ENCODE measurements at regions not wholly inside any gene's neighbourhood (a gene's known extent, or its start where the extent isn't known, plus 50 kb on each side); places are given as distances from the start of the nearest gene placed in this dataset.

DNA sequence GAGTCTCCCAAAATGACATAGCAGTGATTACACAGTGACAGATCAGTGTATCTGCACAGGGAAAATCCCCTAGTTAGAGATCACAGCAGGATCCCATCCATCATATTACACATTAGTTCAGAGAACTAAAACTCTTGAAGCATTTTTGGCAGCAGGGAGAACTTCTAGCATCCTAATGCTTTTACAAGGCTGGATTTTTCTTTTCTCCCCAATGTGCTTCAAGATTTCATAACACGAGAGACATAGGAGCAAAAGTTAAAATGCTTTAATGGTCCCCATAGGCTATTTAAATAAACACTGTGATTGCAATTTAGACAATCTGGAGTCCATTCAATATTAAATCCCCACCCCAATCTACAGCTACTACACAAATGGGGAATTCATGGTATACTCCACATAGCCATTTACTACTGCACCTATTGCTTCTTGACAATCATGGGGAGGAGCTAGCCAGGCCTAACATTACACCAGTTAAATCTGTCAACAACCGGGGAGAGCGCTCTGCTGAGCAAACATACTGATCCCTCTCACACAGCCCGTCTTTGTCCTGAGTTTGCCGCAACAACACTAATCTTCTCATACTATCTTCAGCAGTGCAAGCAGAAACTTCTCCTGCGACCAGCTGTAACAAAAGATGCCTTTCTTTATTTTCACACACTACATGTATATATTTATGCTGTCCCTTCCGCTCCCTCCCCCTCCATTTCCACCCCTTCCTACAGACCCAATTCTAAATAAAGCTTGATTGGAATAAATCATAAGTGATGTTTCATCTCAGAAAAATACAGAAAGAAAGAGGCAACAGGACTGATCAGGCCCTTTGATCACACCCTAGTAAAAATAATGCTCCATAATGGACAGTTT is 120.3 kb upstream of the SOX5 start (continued):
- TF ChIP-seq MTA3 (IDR thresholded peaks at IDR 0.05; ENCODE audit: borderline replicate concordance) = no peak
- TF ChIP-seq GATA2 (CRISPR knock-in tag; IDR thresholded peaks at IDR 0.05) = peak; percentile 34; the same call in 1 of the 2 replicates
- TF ChIP-seq ZNF644 (tag; IDR thresholded peaks at IDR 0.05; ENCODE audit: low read depth) = no peak

DNA sequence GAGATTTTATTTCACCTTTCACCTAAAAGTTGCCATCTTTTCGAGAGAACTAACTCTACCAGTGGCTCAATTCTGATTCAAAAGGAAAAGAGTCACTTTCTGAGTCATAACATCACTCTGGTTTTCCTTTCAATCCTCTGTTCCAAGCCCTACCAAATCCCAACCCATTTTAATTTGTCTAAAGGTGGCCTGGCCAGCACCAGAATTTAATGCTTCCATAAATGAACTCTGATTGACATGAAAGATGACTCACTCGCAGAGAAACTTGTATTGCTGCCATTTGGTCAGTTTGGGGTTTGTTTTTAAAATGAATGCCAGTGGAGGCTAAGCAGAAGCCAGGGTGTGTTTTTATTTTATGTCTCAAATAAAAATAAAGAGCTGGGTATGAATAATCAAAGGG is 117.4 kb upstream of the SOX5 start:
- Histone ChIP-seq H3K9me3 (replicated peaks; ENCODE audit: control insufficient read depth, insufficient read depth, low read depth, low read length) (no peaks in the 10 kb centered on the region), H3K9me1 (ENCODE audit: control insufficient read depth, insufficient read depth, low read length) (no peaks in the 10 kb centered on the region)
- DNase-seq (ENCODE audit: extremely low read depth in 1 of 4, low spot score in 3 of 4) = no peak

More for the DNA sequence above, 117.4 kb upstream of the SOX5 start:
- intact Hi-C loops (cut with micrococcal nuclease) = no loop called here
- Histone ChIP-seq H3K4me3 (no peak overlapping the region), H3K27ac (ENCODE audit: extremely low read depth, low read depth, low read length) (no peak overlapping the region), H3K4me2 (ENCODE audit: insufficient read depth, low read length) (no peak overlapping the region), H3K9ac (ENCODE audit: insufficient read depth in 1 of 2, low read depth in 2 of 2, low read length in 2 of 2) (no peak overlapping the region), H2AFZ (ENCODE audit: low read depth, low read length) (no peak overlapping the region), H3K27me3 (ENCODE audit: control insufficient read depth in 2 of 2, insufficient read depth in 2 of 2, low read length in 2 of 2) (no peaks in the 10 kb centered on the region), H3K4me1 (replicated peaks in 1 of 2; ENCODE audit: control insufficient read depth in 2 of 2, insufficient read depth in 2 of 2, low read length in 2 of 2) (no peaks in the 10 kb centered on the region; a peak in 2 of 5 replicates), H3K36me3 (ENCODE audit: control insufficient read depth, insufficient read depth, low read length) (no peaks in the 10 kb centered on the region), H3K79me2 (ENCODE audit: control insufficient read depth, insufficient read depth, low read length) (no peaks in the 10 kb centered on the region), H4K20me1 (replicated peaks; ENCODE audit: control insufficient read depth, insufficient read depth, low read length) (no peaks in the 10 kb centered on the region)
- BruUV-seq (replicated peaks) = no TSS peak
- in situ Hi-C loops (cut with MboI) = no loop called here
- ChIA-PET POLR2A (no interaction called here), CTCF (ENCODE audit: low intra/inter-chr PET ratio) (no interaction called here)
- FAIRE-seq (no peak), ATAC-seq (no peak)
- TF ChIP-seq PCBP1 (IDR thresholded peaks at IDR 0.05; ENCODE audit: low read depth, low read length, poor library complexity, severe bottlenecking) = no peak
- peak; percentile 51 for TF ChIP-seq PKNOX1 (IDR thresholded peaks at IDR 0.05)
- 15% methylated on average over 2 of the region's 2 CpGs for WGBS (ENCODE audit: insufficient coverage, low coverage, missing lambda C conversion rate)
